DND-41 (cell line): ENCODE measurements at regions not wholly inside any gene's neighbourhood (a gene's known extent, or its start where the extent isn't known, plus 50 kb on each side); places are given as distances from the start of the nearest gene placed in this dataset.

Experiments
- EZH2 ChIP-seq: IDR thresholded peaks from 3 replicates; pipeline ENCODE4 v1.6.1; 2012; ENCODE audit warnings: borderline replicate concordance, low read depth, mild to moderate bottlenecking, moderate library complexity, low read length, inconsistent platforms; ENCODE audit not compliant: severe bottlenecking
- TF ChIP-seq, protein P1 (sequence below): IDR thresholded peaks from 2 replicates; pipeline ENCODE4 v1.5.1; 2012; ENCODE audit warnings: borderline replicate concordance, low read length, moderate library complexity, mild to moderate bottlenecking; ENCODE audit not compliant: poor library complexity, severe bottlenecking; ENCODE audit errors: extremely low read depth

- TF ChIP-seq, protein P1, sequence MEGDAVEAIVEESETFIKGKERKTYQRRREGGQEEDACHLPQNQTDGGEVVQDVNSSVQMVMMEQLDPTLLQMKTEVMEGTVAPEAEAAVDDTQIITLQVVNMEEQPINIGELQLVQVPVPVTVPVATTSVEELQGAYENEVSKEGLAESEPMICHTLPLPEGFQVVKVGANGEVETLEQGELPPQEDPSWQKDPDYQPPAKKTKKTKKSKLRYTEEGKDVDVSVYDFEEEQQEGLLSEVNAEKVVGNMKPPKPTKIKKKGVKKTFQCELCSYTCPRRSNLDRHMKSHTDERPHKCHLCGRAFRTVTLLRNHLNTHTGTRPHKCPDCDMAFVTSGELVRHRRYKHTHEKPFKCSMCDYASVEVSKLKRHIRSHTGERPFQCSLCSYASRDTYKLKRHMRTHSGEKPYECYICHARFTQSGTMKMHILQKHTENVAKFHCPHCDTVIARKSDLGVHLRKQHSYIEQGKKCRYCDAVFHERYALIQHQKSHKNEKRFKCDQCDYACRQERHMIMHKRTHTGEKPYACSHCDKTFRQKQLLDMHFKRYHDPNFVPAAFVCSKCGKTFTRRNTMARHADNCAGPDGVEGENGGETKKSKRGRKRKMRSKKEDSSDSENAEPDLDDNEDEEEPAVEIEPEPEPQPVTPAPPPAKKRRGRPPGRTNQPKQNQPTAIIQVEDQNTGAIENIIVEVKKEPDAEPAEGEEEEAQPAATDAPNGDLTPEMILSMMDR: no peak
- no peak for TF ChIP-seq EZH2
Observed at GRCh38 chr6:104640761-104641160, 219.0 kb downstream of the HACE1 start.
